ENCODE measurements at regions not wholly inside any gene's neighbourhood (a gene's known extent, or its start where the extent isn't known, plus 50 kb on each side); places are given as distances from the start of the nearest gene placed in this dataset.

GRCh38 chr14:87271331-87271730 lies 721.7 kb downstream of the GALC start:
- TF ChIP-seq FOXP2 (optimal IDR thresholded peaks at IDR 0.05; ENCODE audit: borderline replicate concordance, extremely low read depth, extremely low read length, insufficient read depth) (no peak), SIN3A (IDR thresholded peaks at IDR 0.05; ENCODE audit: borderline replicate concordance, insufficient read depth, low read length) (no peak), POLR2AphosphoS5 (IDR thresholded peaks at IDR 0.05; ENCODE audit: low read depth, low read length) (no peak), TAF1 (IDR thresholded peaks at IDR 0.05; ENCODE audit: borderline replicate concordance, insufficient read depth, low read length) (no peak)

Measured in PFSK-1 (cell line).